ENCODE measurements at regions not wholly inside any gene's neighbourhood (a gene's known extent, or its start where the extent isn't known, plus 50 kb on each side); places are given as distances from the start of the nearest gene placed in this dataset.
"Not testable (repeated sequence)": the region's sequence is repeated elsewhere in the genome, so short reads cannot be mapped to it uniquely, and the experiment has no call there.

- no peak for DNase-seq
Observed at GRCh38 chr18:54662986-54663385, 71.9 kb downstream of the DYNAP start.

GRCh38 chr18:54669701-54670100, 78.7 kb downstream of the DYNAP start:
- not testable (repeated sequence) for DNase-seq

- DNase-seq: no peak
Observed at GRCh38 chr18:54671291-54671881, 80.3 kb downstream of the DYNAP start.

- DNase-seq: no peak
Observed at GRCh38 chr18:54672109-54672508, 81.1 kb downstream of the DYNAP start.

- no peak for DNase-seq
Observed at GRCh38 chr18:54672846-54673475, 81.9 kb downstream of the DYNAP start.

GRCh38 chr18:54673936-54674335, 82.9 kb downstream of the DYNAP start:
- DNase-seq: no peak

- DNase-seq: no peak
Observed at GRCh38 chr18:54675076-54675475, 84.0 kb downstream of the DYNAP start.

GRCh38 chr18:54679318-54680149, 88.5 kb downstream of the DYNAP start:
- no peak for DNase-seq

- no peak for DNase-seq
Observed at GRCh38 chr18:54684784-54685183, 93.7 kb downstream of the DYNAP start.

- no peak for DNase-seq
Observed at GRCh38 chr18:54689319-54689718, 98.3 kb downstream of the DYNAP start.

GRCh38 chr18:54690198-54690597, 99.2 kb downstream of the DYNAP start:
- no peak for DNase-seq

GRCh38 chr18:54692463-54692862, 101.4 kb downstream of the DYNAP start:
- DNase-seq: no peak

- no peak for DNase-seq
Observed at GRCh38 chr18:54696616-54697293, 105.7 kb downstream of the DYNAP start.

GRCh38 chr18:54700580-54700979, 109.5 kb downstream of the DYNAP start:
- DNase-seq: no peak

- DNase-seq: no peak
Observed at GRCh38 chr18:54702686-54703085, 111.6 kb downstream of the DYNAP start.

- no peak for DNase-seq
Observed at GRCh38 chr18:54710074-54710899, 118.0 kb upstream of the RAB27B start.

GRCh38 chr18:54710900-54711281, 117.4 kb upstream of the RAB27B start:
- DNase-seq: no peak

- no peak for DNase-seq
Observed at GRCh38 chr18:54712306-54712705, 116.0 kb upstream of the RAB27B start.

GRCh38 chr18:54712758-54713157, 115.5 kb upstream of the RAB27B start:
- no peak for DNase-seq

GRCh38 chr18:54713386-54713785, 114.9 kb upstream of the RAB27B start:
- no peak for DNase-seq

- no peak for DNase-seq
Observed at GRCh38 chr18:54714851-54715250, 113.4 kb upstream of the RAB27B start.

GRCh38 chr18:54716586-54716985, 111.7 kb upstream of the RAB27B start:
- DNase-seq: no peak

Measured in stimulated activated naive CD4-positive, alpha-beta T cell treated with Interleukin-2 at 50 U/mL for 16 hours (primary cell).